ENCODE measurements at regions not wholly inside any gene's neighbourhood (a gene's known extent, or its start where the extent isn't known, plus 50 kb on each side); places are given as distances from the start of the nearest gene placed in this dataset.

DNA sequence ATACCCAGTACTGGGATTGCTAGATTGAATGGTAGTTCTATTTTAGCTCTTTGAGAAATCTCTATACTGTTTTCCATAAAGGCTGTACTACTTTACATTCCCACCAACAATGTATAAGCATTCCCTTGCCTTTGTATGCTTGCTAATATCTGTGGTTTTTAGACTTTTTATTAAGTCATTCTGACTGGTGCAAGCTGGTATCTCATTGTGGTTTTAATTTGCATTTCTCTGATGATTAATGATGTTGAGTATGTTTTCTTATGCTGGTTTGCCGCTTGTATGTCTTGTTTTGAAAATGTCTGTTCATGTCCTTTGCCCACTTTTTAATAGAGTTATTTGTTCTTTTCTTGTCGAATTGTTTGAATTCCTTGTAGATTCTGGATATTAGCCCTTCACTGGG lies 512.7 kb upstream of the PAPPA start:
- TF ChIP-seq EZH2 (IDR thresholded peaks at IDR 0.05; ENCODE audit: borderline replicate concordance) = no peak
- TF ChIP-seq, protein P1, sequence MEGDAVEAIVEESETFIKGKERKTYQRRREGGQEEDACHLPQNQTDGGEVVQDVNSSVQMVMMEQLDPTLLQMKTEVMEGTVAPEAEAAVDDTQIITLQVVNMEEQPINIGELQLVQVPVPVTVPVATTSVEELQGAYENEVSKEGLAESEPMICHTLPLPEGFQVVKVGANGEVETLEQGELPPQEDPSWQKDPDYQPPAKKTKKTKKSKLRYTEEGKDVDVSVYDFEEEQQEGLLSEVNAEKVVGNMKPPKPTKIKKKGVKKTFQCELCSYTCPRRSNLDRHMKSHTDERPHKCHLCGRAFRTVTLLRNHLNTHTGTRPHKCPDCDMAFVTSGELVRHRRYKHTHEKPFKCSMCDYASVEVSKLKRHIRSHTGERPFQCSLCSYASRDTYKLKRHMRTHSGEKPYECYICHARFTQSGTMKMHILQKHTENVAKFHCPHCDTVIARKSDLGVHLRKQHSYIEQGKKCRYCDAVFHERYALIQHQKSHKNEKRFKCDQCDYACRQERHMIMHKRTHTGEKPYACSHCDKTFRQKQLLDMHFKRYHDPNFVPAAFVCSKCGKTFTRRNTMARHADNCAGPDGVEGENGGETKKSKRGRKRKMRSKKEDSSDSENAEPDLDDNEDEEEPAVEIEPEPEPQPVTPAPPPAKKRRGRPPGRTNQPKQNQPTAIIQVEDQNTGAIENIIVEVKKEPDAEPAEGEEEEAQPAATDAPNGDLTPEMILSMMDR (IDR thresholded peaks at IDR 0.05; ENCODE audit: poor library complexity) = no peak
